NCI-H526 (cell line): ENCODE measurements at regions not wholly inside any gene's neighbourhood (a gene's known extent, or its start where the extent isn't known, plus 50 kb on each side); places are given as distances from the start of the nearest gene placed in this dataset.
"Not testable (repeated sequence)": the region's sequence is repeated elsewhere in the genome, so short reads cannot be mapped to it uniquely, and the experiment has no call there.

Experiments
- DNase-seq, 2 experiments: peaks; one replicate each; lab custom pipeline; 2025; lab: John Stamatoyannopoulos, UW

DNA sequence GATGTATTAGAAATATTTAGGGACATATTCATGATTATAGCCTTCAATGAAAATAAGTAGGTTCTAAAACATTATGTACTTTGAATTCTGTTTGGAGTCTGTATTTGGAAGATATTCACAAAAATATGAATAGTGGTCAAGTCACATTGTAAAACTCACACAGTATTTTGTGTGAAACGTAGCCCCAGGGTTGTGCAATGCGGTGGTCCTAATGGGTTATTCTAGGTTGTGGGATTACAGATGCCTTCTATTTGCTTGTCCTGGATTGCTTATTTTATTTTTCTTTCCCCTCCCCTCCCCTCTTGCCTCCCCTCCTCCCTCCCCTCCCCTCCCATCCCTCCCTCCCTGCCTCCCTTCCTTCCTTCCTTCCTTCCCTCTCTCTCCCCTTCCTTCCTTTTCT, 93.7 kb upstream of the THUMPD2 start:
- DNase-seq: no peak

GRCh38 chr2:39871291-39871761, 92.3 kb upstream of the THUMPD2 start:
- no peak for DNase-seq

DNA sequence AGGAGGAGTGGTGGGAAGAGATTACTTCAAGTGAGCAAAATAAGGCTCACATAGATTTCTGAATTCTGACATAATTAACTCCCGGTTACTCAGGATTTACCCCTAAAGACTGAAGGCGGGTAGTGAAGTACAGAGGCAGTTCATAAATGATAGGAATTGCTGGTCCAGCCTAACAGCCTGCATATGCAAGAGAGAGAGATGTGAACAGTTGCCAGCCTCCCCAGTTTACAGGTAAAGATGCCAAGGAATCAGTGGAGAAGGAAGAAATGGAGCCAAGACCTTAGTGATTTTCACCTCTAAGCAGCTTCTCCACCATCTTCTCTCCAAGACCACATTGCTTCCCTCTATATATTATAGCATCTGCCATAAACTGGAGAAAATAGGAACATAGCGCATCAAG, 91.8 kb upstream of the THUMPD2 start:
- no peak for DNase-seq

GRCh38 chr2:39867268-39867667, 88.2 kb upstream of the THUMPD2 start:
- no peak for DNase-seq

GRCh38 chr2:39865751-39866150, 86.7 kb upstream of the THUMPD2 start:
- DNase-seq: no peak

DNA sequence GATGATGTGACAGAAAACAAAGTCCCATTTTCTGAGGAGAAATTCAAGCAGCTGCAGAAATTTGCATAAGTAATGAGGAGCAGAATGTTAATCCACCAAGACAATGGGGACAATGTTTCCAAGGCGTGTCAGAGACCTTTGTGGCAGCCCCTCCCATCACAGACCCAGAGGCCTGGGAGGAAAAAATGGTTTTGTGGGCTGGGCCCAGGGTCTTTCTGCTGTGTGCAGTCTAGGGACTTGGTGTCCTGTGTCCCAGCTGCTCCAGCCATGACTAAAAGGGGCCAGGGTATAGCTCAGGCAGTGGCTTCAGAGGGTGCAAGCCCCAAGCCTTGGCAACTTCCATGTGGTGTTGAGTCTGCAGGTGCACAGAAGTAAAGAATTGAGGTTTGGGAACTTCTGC, 84.6 kb upstream of the THUMPD2 start:
- not testable (repeated sequence) for DNase-seq

DNA sequence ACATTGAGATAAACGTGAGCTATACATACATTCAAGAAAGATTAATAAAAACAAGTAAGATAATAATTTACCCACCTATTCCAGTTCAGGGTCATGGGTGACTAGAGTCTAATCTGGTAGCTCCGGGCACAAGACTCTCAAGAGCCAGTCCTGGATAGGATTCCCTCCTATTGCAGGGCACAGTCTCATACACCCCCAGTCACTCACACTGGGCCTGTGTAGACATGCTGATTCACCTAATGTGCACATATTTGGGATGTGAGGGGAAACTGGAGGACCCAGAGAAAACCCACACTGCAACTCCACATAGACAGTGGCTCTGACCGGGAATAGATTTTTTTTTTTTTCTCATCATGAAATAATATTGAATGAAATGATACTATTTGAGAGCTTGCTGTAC, 81.5 kb upstream of the THUMPD2 start:
- DNase-seq: no peak

DNA sequence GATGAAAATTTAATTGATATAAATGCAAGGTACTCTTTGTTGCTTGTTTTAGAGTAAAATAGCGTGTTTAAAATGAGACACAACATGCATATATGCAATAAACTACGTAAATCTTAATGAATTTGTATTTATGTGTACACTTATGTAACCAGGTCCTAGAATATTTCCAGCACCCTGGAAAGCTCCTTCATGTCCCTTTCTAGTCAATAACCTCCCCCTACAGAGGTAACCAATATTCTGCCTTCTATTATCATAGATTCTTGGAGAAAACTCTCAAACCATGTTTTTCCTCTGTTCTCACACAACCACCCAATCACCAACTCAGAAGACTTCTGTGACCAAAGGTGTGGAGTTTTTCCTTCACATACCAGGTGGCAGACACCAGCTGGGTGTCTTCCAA, 79.6 kb upstream of the THUMPD2 start:
- no peak for DNase-seq

DNA sequence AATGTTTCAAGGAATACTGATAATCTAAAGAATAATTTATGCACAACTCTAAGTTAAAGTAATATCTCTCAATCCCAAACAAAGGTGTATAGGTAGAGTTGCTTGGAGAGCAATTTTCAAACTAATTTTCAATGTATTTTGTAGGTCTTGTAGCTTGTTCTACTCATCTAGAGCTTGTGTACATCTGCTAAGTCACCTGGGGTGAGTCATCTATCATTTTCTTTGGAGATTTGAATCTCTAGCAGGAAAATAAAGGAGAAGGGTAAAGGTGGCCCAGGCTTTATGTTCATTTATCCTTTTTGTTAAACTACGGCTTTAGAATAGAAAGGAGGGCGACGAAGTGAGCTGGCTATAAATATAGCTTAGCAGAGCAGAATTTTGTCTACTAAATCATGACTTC, 76.8 kb upstream of the THUMPD2 start:
- DNase-seq: no peak

DNA sequence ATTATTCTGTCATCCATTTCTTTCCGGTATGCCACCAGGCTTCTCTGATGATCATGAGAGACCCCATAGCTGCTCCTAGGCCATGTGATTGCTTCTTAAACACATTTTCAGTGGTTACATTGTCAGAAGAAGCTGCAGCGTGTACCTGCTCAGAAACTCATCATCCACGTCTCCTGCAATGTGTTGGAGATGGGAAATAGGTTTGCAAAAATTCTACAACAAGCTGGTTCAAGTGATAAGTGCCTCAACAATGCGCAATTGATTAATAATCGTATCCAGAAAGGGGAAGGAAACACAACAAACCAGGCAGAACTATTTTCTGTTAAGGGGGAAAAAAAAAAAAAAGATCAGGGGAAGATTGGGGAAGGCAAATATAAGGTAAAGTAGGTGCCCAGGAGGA, 75.7 kb upstream of the THUMPD2 start:
- no peak for DNase-seq

GRCh38 chr2:39852831-39853230, 73.8 kb upstream of the THUMPD2 start:
- no peak for DNase-seq

DNA sequence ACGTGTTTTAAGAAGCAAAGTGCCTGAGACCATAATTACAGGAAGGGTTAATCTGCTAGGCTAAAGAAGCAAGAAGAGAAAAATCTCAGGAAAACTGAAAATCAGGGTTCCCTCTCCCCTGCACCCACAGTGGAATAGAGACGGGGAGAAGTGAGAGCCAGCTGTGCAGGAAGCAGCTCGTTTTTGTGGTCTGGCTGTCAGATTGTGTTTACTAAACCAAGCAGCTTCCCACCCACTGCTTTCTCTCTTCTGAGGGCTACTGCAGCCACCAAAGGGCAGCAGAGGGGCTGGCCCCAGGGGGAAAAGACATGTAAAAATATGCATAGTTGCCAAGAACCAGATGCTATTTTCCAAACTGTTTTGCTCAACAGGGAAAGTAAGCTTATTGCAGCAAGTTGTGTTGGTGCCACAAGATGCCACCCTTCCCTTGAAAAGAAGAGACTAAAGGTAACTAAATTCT, 72.6 kb upstream of the THUMPD2 start:
- no peak for DNase-seq

DNA sequence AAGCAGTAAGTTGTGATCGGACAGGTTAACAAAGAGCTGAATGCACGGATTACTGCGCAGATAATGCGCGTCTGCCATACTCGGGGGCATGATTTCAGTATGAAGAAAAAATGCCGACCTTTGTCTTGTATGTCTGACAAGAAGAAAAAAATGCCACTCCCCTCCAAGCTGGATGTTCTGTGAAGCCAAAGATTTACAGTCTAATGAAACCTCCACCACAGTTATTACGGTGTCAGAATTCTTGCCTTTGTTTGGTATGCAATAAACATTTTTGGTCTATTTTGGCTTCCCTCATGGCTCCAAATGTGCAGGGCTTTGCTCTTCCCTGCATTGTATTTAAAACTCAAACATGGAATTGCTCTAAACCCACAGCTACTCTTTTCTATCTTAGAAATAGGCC, 72.2 kb upstream of the THUMPD2 start:
- no peak for DNase-seq

GRCh38 chr2:39849982-39850526, 71.0 kb upstream of the THUMPD2 start:
- DNase-seq: peak in 1 of 2 experiments; percentile 2

- no peak for DNase-seq
Measured at GRCh38 chr2:39849064-39849463, 70.0 kb upstream of the THUMPD2 start.

GRCh38 chr2:39845460-39846146, 66.5 kb upstream of the THUMPD2 start:
- no peak for DNase-seq

- no peak for DNase-seq
Measured at GRCh38 chr2:39839261-39839848, 60.3 kb upstream of the THUMPD2 start.

GRCh38 chr2:39838589-39838988, 59.5 kb upstream of the THUMPD2 start:
- no peak for DNase-seq

DNA sequence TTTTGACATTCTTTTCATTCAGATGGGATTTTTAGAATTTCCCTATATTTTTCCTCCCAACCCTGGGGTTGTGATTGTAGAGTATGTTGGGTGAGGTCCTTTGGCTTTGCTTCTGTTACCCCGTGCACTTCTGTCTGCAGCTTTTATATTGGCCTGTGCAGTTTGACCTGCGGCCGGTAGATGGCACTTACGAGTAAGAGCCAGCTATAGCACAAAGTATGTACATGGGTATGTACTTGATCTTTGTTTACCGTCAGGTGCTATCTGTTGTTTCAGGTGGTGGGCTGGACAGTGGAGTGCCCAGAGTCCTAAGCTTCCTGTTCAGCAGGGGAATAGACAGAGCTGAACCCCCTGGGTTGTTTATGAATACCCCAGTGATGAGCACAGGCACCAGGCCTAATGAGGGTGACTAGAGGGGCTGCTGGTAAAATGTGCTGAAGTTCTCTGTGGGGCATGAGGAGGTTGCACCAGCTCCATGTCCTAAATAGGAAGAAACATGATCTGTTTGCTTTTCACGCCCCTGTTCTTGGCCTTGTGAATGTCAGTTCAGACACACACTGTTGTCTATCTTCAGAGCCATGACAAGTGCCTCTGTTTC, 58.9 kb upstream of the THUMPD2 start:
- peak; percentile 35 to 66 for DNase-seq

DNA sequence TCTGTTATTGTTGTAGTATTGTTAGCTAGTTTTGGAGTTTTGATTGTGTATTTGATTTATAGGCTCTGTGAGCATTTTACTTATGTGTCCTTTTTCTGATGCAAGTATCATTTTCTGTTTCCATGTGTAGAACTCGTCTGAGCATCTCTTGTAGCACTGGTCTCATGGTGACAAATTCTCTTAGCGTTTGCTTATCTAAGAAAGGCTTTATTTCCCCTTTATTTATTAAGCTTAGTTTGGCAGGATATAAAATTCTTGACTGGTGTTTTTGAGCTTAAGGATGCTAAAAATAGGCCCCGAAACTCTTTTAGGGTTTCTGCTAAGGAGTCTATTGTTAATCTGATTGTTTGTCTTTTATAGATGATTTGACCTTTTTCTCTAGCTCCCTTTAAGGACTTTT, 57.6 kb upstream of the THUMPD2 start:
- no peak for DNase-seq

GRCh38 chr2:39834426-39834825, 55.4 kb upstream of the THUMPD2 start:
- no peak for DNase-seq

- peak in 1 of 2 experiments; percentile 2 for DNase-seq
Measured at GRCh38 chr2:39830610-39831009, 51.6 kb upstream of the THUMPD2 start.
